ENCODE measurements at regions not wholly inside any gene's neighbourhood (a gene's known extent, or its start where the extent isn't known, plus 50 kb on each side); places are given as distances from the start of the nearest gene placed in this dataset.
"Not testable (repeated sequence)": the region's sequence is repeated elsewhere in the genome, so short reads cannot be mapped to it uniquely, and the experiment has no call there.

DNA sequence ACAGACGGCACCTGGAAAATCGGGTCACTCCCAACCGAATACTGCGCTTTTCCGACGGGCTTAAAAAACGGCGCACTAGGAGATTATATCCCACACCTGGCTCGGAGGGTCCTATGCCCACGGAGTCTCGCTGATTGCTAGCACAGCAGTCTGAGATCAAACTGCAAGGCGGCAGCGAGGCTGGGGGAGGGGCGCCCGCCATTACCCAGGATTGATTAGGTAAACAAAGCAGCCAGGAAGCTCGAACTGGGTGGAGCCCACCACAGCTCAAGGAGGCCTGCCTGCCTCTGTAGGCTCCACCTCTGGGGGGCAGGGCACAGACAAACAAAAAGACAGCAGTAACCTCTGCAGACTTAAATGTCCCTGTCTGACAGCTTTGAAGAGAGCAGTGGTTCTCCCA lies 64.5 kb downstream of the SLC30A10 start:
- DNase-seq (ENCODE audit: low spot score); in situ Hi-C loops (cut with MboI; ENCODE audit: low sequenced_read_pairs, unreplicated experiment): not testable (repeated sequence)

DNA sequence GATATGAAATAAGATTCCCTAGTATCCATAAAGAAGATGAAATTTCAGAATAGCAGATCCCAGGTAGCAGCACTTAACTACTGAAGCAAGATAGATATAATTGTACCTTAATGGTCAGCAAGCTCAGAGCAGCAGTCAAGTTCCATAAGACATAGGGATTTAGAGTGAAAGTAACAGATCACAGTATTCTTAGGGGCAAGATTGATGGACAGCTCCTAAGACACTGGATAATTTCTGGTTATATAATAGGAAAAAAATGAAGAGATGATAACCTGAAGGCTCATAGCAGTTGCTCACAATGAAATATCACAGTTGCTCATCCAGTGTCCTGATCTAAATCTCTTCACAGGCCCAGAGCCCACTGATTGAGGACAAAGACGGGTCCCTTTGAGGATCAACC lies 66.0 kb downstream of the SLC30A10 start:
- TF ChIP-seq, protein P1, sequence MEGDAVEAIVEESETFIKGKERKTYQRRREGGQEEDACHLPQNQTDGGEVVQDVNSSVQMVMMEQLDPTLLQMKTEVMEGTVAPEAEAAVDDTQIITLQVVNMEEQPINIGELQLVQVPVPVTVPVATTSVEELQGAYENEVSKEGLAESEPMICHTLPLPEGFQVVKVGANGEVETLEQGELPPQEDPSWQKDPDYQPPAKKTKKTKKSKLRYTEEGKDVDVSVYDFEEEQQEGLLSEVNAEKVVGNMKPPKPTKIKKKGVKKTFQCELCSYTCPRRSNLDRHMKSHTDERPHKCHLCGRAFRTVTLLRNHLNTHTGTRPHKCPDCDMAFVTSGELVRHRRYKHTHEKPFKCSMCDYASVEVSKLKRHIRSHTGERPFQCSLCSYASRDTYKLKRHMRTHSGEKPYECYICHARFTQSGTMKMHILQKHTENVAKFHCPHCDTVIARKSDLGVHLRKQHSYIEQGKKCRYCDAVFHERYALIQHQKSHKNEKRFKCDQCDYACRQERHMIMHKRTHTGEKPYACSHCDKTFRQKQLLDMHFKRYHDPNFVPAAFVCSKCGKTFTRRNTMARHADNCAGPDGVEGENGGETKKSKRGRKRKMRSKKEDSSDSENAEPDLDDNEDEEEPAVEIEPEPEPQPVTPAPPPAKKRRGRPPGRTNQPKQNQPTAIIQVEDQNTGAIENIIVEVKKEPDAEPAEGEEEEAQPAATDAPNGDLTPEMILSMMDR (IDR thresholded peaks at IDR 0.05; ENCODE audit: borderline replicate concordance, control extremely low read depth, extremely low read depth, insufficient read depth, missing control alignments) = no peak
- no peak for DNase-seq (ENCODE audit: low spot score)
- in situ Hi-C loops (cut with MboI; ENCODE audit: low sequenced_read_pairs, unreplicated experiment) = no loop called here

DNA sequence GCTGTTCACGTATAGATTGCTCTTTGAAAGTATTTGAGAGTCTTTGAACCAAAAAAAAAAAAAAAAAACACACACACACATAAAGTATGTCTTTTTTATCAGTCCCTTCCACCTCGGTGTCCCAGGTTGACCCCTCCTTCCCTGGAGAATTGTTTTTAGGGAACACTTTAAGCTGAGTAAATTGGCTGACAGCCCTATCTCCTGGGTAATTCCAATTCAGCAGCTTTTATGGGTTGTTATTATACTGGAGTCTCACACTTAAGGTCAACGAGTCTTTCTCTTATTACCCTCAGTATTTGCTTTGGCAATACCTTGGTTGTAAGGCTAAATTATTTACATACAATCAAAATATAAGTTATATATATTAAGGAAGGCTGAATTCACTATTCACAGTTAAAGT lies 69.4 kb downstream of the SLC30A10 start:
- in situ Hi-C loops (cut with MboI; ENCODE audit: low sequenced_read_pairs, unreplicated experiment) = no loop called here
- no peak for DNase-seq (ENCODE audit: low spot score)

DNA sequence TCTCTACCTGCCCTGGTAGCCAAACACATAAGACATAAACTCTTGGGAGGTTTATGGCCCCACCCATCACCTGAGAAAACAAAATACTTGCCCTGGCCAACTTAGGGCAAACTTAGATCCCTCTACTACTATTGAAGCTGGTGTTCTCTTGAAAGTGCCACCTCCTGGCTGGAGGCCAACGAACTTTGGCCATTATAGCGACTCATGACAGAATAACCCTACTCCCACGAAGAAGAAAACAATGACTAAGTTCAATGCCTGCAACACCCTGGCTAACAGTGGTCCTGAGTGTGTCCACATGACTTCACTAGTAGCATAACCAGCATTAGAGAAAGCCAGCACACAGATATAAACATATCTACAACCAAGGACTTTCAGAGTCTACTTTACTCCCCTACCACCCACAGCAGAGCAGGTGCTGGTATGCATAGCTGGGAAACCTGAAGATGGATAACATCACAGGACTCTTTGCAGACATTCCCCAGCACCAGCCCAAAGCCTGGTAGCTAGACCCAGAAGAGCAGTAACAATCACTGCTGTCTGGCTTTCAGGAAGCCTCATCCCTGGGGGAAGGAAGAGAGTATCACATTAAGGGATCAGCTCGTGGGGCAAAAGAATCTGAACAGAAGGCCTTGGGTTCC lies 81.0 kb downstream of the SLC30A10 start:
- in situ Hi-C loops (cut with MboI; ENCODE audit: low sequenced_read_pairs, unreplicated experiment) = loop anchor here (25.0 kb wide), 1 partner anchor 940 kb away; the partner anchor contains the start of gene MTARC1
- no peak for DNase-seq (ENCODE audit: low spot score)
- TF ChIP-seq, protein P1 (IDR thresholded peaks at IDR 0.05; ENCODE audit: borderline replicate concordance, control extremely low read depth, extremely low read depth, insufficient read depth, missing control alignments) = no peak

More for the DNA sequence above, 69.4 kb downstream of the SLC30A10 start:
- TF ChIP-seq, protein P1 (IDR thresholded peaks at IDR 0.05; ENCODE audit: borderline replicate concordance, control extremely low read depth, extremely low read depth, insufficient read depth, missing control alignments) = no peak

DNA sequence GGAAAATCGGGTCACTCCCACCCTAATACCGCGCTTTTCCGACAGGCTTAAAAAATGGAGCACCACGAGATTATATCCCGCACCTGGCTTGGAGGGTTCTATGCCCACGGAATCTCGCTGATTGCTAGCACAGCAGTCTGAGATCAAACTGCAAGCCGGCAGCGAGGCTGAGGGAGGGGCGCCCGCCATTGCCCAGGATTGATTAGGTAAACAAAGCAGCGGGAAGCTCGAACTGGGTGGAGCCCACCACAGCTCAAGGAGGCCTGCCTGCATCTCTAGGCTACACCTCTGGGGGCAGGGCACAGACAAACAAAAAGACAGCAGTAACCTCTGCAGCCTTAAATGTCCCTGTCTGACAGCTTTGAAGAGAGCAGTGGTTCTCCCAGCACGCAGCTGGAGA lies 88.8 kb downstream of the SLC30A10 start:
- not testable (repeated sequence) for DNase-seq (ENCODE audit: low spot score)
- in situ Hi-C loops (cut with MboI; ENCODE audit: low sequenced_read_pairs, unreplicated experiment) = loop anchor here (25.0 kb wide), 1 partner anchor 948 kb away; the partner anchor contains the start of gene MTARC1

DNA sequence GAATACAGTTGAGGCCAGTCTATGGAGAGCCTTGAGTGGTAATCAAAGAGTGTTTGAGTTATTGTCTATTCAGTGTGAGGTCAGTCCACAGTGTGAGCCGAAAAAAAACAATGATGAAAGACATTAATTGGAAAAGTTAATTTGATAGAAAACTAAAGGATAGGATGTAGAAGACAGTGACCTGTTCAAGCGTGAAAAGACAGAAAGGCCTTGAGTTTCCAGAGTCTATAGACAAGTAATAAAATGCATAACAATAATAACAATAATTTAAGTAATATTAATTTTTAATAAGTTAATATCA lies 90.4 kb downstream of the SLC30A10 start:
- TF ChIP-seq, protein P1 (IDR thresholded peaks at IDR 0.05; ENCODE audit: borderline replicate concordance, control extremely low read depth, extremely low read depth, insufficient read depth, missing control alignments) = no peak
- in situ Hi-C loops (cut with MboI; ENCODE audit: low sequenced_read_pairs, unreplicated experiment) = loop anchor here (25.0 kb wide), 1 partner anchor 949 kb away; the partner anchor contains the start of gene MTARC1
- DNase-seq (ENCODE audit: low spot score) = no peak

DNA sequence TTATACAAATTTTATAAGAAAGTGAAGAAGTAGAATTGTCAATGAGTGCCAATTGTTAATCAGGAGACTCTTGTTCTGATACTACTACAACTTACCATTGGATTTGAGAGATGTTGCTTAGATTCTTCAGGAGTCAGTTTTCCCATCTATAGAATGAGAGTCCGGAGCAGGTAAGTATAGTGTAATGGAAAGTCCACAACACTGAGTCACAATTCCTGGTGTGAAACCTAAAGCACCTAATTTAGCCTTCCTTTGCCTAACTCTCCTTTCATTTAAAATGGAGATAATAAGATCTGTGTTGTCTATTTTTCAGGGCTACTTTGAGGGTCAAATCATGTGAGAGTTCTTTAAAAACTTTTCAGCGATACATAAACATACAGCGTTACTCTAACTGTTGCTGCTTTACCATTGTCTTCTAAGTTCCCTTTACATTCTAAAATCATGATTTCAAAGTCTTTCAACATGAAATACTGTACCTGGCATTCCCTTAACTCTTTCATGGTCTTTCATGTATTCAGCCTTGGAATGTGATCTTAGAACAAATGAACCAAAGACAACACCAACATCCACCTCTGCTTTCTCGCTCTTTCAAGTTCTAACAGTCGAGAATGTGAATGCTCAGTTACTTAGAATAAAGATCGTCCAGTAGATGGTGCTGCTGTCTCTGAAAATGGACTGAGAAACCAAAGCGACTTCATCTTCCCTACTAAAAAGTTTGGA lies 90.9 kb downstream of the SLC30A10 start:
- TF ChIP-seq, protein P1 (IDR thresholded peaks at IDR 0.05; ENCODE audit: borderline replicate concordance, control extremely low read depth, extremely low read depth, insufficient read depth, missing control alignments) = peak; percentile 28
- in situ Hi-C loops (cut with MboI; ENCODE audit: low sequenced_read_pairs, unreplicated experiment) = loop anchor here (25.0 kb wide), 1 partner anchor 950 kb away; the partner anchor contains the start of gene MTARC1
- DNase-seq (ENCODE audit: low spot score) = peak; percentile 47
